H1 (cell line): ENCODE measurements at regions not wholly inside any gene's neighbourhood (a gene's known extent, or its start where the extent isn't known, plus 50 kb on each side); places are given as distances from the start of the nearest gene placed in this dataset.

Experiments used
- BACH1 ChIP-seq: IDR thresholded peaks from 2 replicates; pipeline ENCODE4 v1.6.1; 2012; ENCODE audit warnings: low read length, improper control_type of control experiment
- CTCF ChIP-seq, 3 experiments: IDR thresholded peaks; 1 replicate in 2 of 3; 2 replicates in 1 of 3; pipeline versions ENCODE4 v1.5.1 to v1.6.1; 2011; ENCODE audit warnings: low read length in 3 of 3, mild to moderate bottlenecking in 3 of 3, inconsistent platforms in 2 of 3, low read depth in 1 of 3, moderate library complexity in 1 of 3; ENCODE audit not compliant: insufficient read depth in 1 of 3; ENCODE audit errors: control extremely low read depth in 1 of 3
- JUND ChIP-seq: IDR thresholded peaks from 2 replicates; pipeline ENCODE4 v1.6.1; 2011; ENCODE audit warnings: mild to moderate bottlenecking, improper control_type of control experiment, low read length
- KDM1A ChIP-seq: fragments of 200-600, 300-600 bp; sonication (generic); IDR thresholded peaks from 2 replicates; pipeline ENCODE4 v1.7.1; 2016; ENCODE audit warnings: mild to moderate bottlenecking, low read length, borderline replicate concordance
- SP1 ChIP-seq: IDR thresholded peaks from 2 replicates; pipeline ENCODE4 v1.6.1; 2011; ENCODE audit warnings: low read depth, low read length

DNA sequence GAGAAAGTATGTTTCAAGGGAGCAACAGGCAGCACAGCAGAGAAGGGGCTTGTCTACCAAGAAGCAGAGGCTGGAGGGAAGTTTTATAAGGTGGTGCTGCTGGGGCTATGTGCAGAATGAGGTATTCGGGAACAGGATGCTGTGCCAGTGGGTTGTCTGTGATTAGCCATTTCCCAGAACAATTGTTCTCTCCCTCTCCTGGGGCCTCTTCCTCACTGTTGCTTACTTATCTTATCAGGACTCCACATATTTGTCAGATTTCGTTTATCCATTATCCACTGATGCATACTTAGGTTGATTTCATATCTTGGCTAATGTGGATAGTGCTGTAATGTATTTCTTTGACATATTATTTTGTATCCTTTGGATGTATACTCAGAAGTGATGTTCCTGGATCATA, 195.1 kb upstream of the RTL1 start (continued):
- TF ChIP-seq CTCF (IDR thresholded peaks at IDR 0.05; ENCODE audit: control extremely low read depth in 1 of 3, insufficient read depth in 1 of 3, low read depth in 1 of 3, low read length in 3 of 3) = no peak
- TF ChIP-seq JUND = no peak
- no peak for TF ChIP-seq SP1
- no peak for TF ChIP-seq KDM1A
- no peak for TF ChIP-seq BACH1
